ENCODE measurements at regions not wholly inside any gene's neighbourhood (a gene's known extent, or its start where the extent isn't known, plus 50 kb on each side); places are given as distances from the start of the nearest gene placed in this dataset.

DNA sequence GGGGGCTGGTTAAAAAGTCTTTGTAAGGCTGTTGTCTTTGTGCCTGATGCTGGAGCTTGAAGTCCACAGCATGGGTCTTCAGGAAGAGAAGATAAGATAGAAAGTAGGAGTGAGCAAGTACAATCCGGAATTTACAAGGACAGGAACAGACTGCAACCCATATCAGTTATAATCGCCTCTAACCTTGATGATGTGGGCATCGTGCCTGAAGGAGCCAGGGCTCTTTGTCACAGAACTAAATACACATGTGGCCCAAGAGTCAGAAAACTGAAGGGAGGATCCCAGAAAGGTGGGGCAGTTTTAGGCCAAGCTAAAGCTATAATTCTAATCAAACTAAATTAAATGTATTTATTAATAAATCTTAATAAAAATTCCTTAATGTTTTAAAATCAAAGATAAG, 132.2 kb downstream of the TMCO5A start:
- Histone ChIP-seq H3K79me2 (replicated peaks; ENCODE audit: insufficient read depth, low read length) (no peaks in the 10 kb centered on the region), H3K9me2 (ENCODE audit: insufficient read depth, low read length) (no peaks in the 10 kb centered on the region), H4K20me1 (ENCODE audit: insufficient read depth) (no peaks in the 10 kb centered on the region), H3F3A (ENCODE audit: insufficient read depth, low read length, poor library complexity, severe bottlenecking) (peaks cover 6% of the 10 kb centered on the region), H3K4me2 (ENCODE audit: low read length) (no peak overlapping the region), H2AFZ (ENCODE audit: low read depth, low read length) (no peak overlapping the region), H3K36me3 (ENCODE audit: insufficient read depth, low read length) (no peaks in the 10 kb centered on the region), H3K27me3 (ENCODE audit: insufficient read depth, low read depth, low read length) (no peaks in the 10 kb centered on the region), H3K9me3 (ENCODE audit: low read length) (no peaks in the 10 kb centered on the region), H3K4me3 (ENCODE audit: low read length) (no peak overlapping the region), H3K27ac (ENCODE audit: low read length) (no peak overlapping the region), H3K9ac (ENCODE audit: low read length) (no peak overlapping the region)
- TF ChIP-seq, protein P1, sequence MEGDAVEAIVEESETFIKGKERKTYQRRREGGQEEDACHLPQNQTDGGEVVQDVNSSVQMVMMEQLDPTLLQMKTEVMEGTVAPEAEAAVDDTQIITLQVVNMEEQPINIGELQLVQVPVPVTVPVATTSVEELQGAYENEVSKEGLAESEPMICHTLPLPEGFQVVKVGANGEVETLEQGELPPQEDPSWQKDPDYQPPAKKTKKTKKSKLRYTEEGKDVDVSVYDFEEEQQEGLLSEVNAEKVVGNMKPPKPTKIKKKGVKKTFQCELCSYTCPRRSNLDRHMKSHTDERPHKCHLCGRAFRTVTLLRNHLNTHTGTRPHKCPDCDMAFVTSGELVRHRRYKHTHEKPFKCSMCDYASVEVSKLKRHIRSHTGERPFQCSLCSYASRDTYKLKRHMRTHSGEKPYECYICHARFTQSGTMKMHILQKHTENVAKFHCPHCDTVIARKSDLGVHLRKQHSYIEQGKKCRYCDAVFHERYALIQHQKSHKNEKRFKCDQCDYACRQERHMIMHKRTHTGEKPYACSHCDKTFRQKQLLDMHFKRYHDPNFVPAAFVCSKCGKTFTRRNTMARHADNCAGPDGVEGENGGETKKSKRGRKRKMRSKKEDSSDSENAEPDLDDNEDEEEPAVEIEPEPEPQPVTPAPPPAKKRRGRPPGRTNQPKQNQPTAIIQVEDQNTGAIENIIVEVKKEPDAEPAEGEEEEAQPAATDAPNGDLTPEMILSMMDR (IDR thresholded peaks at IDR 0.05; ENCODE audit: poor library complexity, severe bottlenecking): no peak
- no peak for TF ChIP-seq POLR2AphosphoS5 (IDR thresholded peaks at IDR 0.05)
- TF ChIP-seq, protein P2, sequence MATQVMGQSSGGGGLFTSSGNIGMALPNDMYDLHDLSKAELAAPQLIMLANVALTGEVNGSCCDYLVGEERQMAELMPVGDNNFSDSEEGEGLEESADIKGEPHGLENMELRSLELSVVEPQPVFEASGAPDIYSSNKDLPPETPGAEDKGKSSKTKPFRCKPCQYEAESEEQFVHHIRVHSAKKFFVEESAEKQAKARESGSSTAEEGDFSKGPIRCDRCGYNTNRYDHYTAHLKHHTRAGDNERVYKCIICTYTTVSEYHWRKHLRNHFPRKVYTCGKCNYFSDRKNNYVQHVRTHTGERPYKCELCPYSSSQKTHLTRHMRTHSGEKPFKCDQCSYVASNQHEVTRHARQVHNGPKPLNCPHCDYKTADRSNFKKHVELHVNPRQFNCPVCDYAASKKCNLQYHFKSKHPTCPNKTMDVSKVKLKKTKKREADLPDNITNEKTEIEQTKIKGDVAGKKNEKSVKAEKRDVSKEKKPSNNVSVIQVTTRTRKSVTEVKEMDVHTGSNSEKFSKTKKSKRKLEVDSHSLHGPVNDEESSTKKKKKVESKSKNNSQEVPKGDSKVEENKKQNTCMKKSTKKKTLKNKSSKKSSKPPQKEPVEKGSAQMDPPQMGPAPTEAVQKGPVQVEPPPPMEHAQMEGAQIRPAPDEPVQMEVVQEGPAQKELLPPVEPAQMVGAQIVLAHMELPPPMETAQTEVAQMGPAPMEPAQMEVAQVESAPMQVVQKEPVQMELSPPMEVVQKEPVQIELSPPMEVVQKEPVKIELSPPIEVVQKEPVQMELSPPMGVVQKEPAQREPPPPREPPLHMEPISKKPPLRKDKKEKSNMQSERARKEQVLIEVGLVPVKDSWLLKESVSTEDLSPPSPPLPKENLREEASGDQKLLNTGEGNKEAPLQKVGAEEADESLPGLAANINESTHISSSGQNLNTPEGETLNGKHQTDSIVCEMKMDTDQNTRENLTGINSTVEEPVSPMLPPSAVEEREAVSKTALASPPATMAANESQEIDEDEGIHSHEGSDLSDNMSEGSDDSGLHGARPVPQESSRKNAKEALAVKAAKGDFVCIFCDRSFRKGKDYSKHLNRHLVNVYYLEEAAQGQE (IDR thresholded peaks at IDR 0.05; ENCODE audit: borderline replicate concordance): no peak
- no peak for TF ChIP-seq EZH2 (IDR thresholded peaks at IDR 0.05; ENCODE audit: borderline replicate concordance, insufficient read depth, low read length, poor library complexity, severe bottlenecking)
- no peak for TF ChIP-seq MXI1 (conservative IDR thresholded peaks at IDR 0.05; ENCODE audit: poor library complexity, severe bottlenecking)
- no peak for TF ChIP-seq TAF1 (IDR thresholded peaks at IDR 0.05; ENCODE audit: low read depth)
- no peak for TF ChIP-seq SMC3 (conservative IDR thresholded peaks at IDR 0.05; ENCODE audit: poor library complexity)
- no peak for TF ChIP-seq RAD21 (conservative IDR thresholded peaks at IDR 0.05)
- TF ChIP-seq EP300 (conservative IDR thresholded peaks at IDR 0.05; ENCODE audit: poor library complexity, severe bottlenecking): no peak

DNA sequence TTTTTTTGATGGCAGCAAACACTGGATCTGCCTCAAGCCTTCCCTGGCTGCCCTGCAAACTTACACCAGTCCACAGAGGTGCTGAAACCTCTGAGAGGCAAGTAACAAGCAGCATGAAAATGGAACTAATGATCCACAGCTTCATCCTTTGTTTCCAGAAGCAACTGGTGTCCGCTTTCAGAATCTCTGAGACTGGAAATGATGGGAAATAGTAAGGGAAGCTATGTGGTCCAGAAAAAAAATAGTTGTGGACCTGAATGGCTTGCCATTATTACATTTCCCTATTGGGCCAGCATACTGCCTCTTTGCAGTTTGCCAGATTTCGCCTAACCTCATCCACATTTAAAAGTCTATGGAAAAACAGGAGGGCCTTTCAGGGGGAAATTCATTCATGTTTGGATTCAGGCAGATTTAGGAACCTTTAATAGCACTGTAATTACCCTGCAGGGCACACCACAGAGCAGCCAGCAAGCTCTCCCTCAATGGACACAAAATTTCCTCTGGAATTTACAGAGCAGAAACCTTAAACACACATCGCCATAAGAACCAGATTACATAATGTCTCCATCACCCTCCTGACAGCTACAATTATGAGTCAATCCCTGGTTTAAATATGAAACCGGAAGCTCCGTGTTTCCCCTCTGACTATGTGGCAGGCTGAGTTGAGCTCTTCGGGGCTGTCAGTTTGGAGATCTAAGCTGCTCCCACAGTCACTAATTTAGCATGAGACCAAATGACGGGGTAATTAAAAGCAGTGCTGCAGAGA, 134.4 kb downstream of the TMCO5A start:
- no peak overlapping the region for H3K9ac ChIP-seq (ENCODE audit: low read length)
- H3F3A ChIP-seq (ENCODE audit: insufficient read depth, low read length, poor library complexity, severe bottlenecking): peaks cover 11% of the 10 kb centered on the region
- no peaks in the 10 kb centered on the region for H3K27me3 ChIP-seq (ENCODE audit: insufficient read depth, low read depth, low read length)
- H3K79me2 ChIP-seq (replicated peaks; ENCODE audit: insufficient read depth, low read length): no peaks in the 10 kb centered on the region
- peak overlapping the region; percentile 66 for H3K4me2 ChIP-seq (ENCODE audit: low read length)
- TF ChIP-seq TAF1 (IDR thresholded peaks at IDR 0.05; ENCODE audit: low read depth): no peak
- no peak for TF ChIP-seq MXI1 (conservative IDR thresholded peaks at IDR 0.05; ENCODE audit: poor library complexity, severe bottlenecking)
- TF ChIP-seq, protein P1 (IDR thresholded peaks at IDR 0.05; ENCODE audit: poor library complexity, severe bottlenecking): no peak
- TF ChIP-seq SMC3 (conservative IDR thresholded peaks at IDR 0.05; ENCODE audit: poor library complexity): no peak
- TF ChIP-seq EZH2 (IDR thresholded peaks at IDR 0.05; ENCODE audit: borderline replicate concordance, insufficient read depth, low read length, poor library complexity, severe bottlenecking): no peak
- no peak for TF ChIP-seq POLR2AphosphoS5 (IDR thresholded peaks at IDR 0.05)
- TF ChIP-seq, protein P2 (IDR thresholded peaks at IDR 0.05; ENCODE audit: borderline replicate concordance): no peak
- TF ChIP-seq RAD21 (conservative IDR thresholded peaks at IDR 0.05): no peak
- no peak for TF ChIP-seq EP300 (conservative IDR thresholded peaks at IDR 0.05; ENCODE audit: poor library complexity, severe bottlenecking)
- H3K9me2 ChIP-seq (ENCODE audit: insufficient read depth, low read length): no peaks in the 10 kb centered on the region
- H3K27ac ChIP-seq (ENCODE audit: low read length): peak overlapping the region; percentile 14
- H3K36me3 ChIP-seq (ENCODE audit: insufficient read depth, low read length): no peaks in the 10 kb centered on the region
- peak overlapping the region; percentile 51 for H3K4me3 ChIP-seq (ENCODE audit: low read length)
- no peak overlapping the region for H2AFZ ChIP-seq (ENCODE audit: low read depth, low read length)
- H4K20me1 ChIP-seq (ENCODE audit: insufficient read depth): no peaks in the 10 kb centered on the region
- H3K9me3 ChIP-seq (ENCODE audit: low read length): no peaks in the 10 kb centered on the region

All from neural cell (in vitro differentiated cells).